GM20000 (cell line): ENCODE measurements at regions not wholly inside any gene's neighbourhood (a gene's known extent, or its start where the extent isn't known, plus 50 kb on each side); places are given as distances from the start of the nearest gene placed in this dataset.

Source experiments
- DNase-seq: peaks from one replicate; pipeline ENCODE4 v3.0.0; 2012; ENCODE audit warnings: low spot score
- TF ChIP-seq, protein P1 (sequence below): IDR thresholded peaks from 2 replicates; pipeline ENCODE4 v1.5.1; 2012; ENCODE audit warnings: mild to moderate bottlenecking, control low read depth; ENCODE audit errors: extremely low read depth, missing control alignments

DNA sequence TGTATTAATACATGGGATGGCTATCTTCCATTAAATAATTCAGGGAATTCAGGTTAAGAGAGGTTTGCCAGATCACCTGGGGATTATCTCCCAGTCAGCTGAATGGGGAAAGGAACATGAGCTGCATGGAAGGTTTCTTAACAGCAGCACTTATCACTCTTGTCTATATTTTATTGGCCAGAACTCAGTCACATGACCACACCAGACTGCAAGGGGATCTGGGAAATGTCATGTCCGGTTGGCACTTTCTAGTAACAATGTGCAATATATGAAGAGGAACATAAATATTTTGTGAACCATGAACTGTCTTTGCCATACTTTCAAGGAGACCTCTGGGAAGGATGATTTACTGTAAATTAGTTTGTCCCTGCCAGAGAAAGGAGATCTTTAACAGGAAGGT, 599.1 kb downstream of the SLC4A3 start:
- TF ChIP-seq, protein P1, sequence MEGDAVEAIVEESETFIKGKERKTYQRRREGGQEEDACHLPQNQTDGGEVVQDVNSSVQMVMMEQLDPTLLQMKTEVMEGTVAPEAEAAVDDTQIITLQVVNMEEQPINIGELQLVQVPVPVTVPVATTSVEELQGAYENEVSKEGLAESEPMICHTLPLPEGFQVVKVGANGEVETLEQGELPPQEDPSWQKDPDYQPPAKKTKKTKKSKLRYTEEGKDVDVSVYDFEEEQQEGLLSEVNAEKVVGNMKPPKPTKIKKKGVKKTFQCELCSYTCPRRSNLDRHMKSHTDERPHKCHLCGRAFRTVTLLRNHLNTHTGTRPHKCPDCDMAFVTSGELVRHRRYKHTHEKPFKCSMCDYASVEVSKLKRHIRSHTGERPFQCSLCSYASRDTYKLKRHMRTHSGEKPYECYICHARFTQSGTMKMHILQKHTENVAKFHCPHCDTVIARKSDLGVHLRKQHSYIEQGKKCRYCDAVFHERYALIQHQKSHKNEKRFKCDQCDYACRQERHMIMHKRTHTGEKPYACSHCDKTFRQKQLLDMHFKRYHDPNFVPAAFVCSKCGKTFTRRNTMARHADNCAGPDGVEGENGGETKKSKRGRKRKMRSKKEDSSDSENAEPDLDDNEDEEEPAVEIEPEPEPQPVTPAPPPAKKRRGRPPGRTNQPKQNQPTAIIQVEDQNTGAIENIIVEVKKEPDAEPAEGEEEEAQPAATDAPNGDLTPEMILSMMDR = no peak
- no peak for DNase-seq

DNA sequence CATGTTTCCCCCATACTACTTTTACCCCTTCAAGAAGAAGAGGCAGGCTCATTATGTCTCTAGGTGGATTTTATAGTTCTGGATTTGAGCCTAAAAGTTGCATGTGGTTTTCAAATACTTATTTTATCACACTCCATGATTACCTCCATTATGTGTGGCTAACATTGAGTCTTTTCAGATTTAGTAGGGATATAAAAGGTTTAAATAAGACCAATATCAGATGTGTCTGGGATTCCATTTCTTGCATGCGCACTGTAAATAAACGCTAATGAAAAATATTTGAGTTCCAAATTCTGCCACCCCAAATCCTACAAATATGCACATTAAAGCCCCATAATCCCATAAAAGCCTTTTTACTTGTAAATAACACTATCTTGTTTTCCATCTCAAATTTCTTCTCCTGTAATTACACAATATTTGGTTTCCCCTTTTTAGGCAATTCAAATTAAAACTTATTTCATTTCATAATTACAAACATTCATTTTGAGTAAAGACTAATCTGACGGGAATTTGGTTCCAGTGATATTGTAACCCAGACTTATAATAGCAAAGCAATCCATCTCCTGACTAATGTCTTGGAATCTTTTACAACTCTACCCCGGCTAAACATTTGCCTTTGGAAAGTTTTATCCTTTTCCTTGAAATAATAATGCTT, 600.0 kb downstream of the SLC4A3 start:
- TF ChIP-seq, protein P1 = no peak
- no peak for DNase-seq

DNA sequence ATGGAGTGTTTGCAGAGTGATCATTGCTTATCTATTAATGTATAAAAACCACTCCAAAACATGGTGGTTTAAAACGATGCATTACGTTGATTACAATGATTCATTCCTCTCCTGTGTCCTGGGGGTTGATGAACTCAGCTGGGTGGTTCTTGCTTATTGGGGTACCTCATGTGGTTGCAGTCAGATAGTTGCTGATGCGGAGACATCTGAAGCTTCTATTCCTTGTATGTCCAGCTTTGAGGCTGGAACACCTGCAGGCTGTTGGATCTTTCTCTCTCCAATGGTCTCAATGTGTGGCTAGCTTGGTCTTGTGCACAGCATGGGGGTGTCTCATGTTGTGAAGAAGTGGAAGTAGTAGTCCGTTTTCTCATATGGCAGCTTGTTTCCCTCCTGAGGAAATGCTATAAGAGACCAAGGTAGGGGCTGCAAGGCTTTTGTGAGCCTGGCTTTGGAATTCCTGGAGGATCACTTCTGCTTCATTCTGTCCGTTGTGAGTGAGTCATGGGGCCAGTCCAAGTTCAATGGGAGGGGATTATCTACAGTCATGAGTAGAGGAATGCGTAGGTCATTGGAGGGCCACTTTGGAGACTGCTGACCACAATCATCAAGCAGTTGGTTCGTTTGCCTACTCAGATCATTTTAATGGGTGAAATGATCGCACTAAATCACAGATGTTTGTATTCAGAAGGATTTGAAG, 601.0 kb downstream of the SLC4A3 start:
- TF ChIP-seq, protein P1 = no peak
- no peak for DNase-seq

GRCh38 chr2:220240641-220241040, 613.2 kb downstream of the SLC4A3 start:
- no peak for DNase-seq
- TF ChIP-seq, protein P1 = no peak

DNA sequence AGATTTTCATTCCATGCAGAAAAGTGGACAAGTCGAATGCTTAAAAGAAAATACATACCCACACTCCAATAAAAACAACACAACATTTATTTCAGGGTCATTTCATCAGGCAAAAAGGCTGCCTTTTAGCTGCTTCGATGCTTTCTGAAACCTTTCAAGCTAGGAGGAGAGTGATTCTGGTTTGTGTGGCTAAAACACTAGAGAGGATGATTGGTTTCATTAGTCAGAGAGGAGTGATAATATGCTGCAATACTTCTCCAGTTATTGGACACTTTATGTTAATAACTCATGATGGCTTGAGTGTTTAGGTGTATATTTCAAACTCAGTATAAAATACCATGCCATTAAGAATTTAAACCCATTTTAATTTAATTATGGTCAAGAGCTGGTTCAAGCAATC, 614.0 kb downstream of the SLC4A3 start:
- no peak for DNase-seq

DNA sequence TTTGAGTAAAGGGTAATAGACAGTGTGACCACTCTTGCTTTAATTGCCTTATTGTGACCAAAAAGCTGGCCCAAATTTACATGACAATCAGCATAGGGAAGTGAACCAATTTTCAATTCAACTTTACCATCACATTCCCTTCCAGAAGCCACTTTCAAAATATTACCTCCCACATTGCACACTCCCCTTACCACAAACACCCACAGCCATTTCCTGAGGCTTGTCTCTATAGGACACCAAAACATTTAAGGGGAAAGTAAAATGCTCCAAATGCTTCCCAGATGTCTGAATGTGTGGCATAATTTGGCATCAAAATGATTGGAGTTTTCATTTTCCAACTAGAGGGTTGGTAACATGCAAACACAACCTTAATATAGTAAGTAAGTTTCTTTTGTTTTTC, 616.1 kb downstream of the SLC4A3 start:
- TF ChIP-seq, protein P1 = no peak
- no peak for DNase-seq

More for the DNA sequence above, 614.0 kb downstream of the SLC4A3 start:
- TF ChIP-seq, protein P1 = no peak

GRCh38 chr2:220246386-220246785, 619.0 kb downstream of the SLC4A3 start:
- DNase-seq = no peak
- TF ChIP-seq, protein P1 = no peak
